NCI-H128 (cell line): ENCODE measurements at regions not wholly inside any gene's neighbourhood (a gene's known extent, or its start where the extent isn't known, plus 50 kb on each side); places are given as distances from the start of the nearest gene placed in this dataset.
A peak's percentile ranks its signal among the peaks of the same experiment; 100 is the strongest.

Source experiments
- DNase-seq: peaks from one replicate; lab custom pipeline; 2025; ENCODE audit not compliant: unreplicated experiment; lab: John Stamatoyannopoulos, UW

- DNase-seq, result no peak
These were observed 123.2 kb upstream of the GOLGA8J start for GRCh38 chr15:29959384-29960137.

DNA sequence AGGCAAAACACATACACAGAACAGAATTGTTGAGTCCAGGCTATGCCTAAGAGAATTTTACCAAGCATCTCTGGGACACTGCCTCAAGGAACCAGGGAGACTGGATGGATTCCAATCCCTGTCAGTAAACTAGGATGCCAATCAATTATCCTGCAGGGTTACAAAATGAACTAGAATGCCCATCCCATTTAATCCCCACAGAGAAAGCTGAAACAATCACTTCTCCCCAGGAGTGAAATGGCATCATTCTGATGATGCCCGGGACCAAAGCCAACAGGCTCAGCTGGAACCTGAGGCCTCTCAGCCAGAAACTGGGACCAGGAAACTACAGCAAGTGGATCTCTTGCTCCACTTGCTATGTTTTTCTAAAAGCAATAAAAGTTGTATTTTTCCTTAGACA is 130.0 kb upstream of the TJP1 start:
- DNase-seq, result peak; percentile 46

GRCh38 chr15:29945943-29946596 is 123.8 kb upstream of the TJP1 start:
- no peak for DNase-seq

GRCh38 chr15:29944925-29945324 is 122.7 kb upstream of the TJP1 start:
- no peak for DNase-seq

- DNase-seq, result no peak
These were observed 120.3 kb upstream of the TJP1 start for GRCh38 chr15:29942548-29942947.

DNA sequence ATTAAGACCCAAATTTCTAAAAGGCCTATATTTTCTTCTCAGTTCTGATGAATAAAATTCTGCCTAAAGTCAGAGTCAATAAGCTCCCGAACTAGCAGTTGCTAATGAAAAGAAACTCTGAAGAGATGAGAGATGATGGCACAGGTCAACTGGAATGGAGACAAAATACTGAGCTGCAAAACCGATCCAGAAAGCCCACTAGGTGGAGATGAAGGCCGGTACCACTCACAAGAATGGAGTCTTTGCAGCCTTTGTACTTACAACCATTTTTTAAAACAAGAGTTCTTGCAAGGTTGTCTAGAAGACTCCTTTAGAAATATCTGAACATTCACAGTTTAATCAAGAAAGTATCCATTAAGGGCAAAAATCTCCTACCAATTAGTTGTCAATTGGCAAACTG is 119.9 kb upstream of the TJP1 start:
- DNase-seq, result no peak

- DNase-seq, result no peak
These were observed 117.1 kb upstream of the TJP1 start for GRCh38 chr15:29939404-29939803.

DNA sequence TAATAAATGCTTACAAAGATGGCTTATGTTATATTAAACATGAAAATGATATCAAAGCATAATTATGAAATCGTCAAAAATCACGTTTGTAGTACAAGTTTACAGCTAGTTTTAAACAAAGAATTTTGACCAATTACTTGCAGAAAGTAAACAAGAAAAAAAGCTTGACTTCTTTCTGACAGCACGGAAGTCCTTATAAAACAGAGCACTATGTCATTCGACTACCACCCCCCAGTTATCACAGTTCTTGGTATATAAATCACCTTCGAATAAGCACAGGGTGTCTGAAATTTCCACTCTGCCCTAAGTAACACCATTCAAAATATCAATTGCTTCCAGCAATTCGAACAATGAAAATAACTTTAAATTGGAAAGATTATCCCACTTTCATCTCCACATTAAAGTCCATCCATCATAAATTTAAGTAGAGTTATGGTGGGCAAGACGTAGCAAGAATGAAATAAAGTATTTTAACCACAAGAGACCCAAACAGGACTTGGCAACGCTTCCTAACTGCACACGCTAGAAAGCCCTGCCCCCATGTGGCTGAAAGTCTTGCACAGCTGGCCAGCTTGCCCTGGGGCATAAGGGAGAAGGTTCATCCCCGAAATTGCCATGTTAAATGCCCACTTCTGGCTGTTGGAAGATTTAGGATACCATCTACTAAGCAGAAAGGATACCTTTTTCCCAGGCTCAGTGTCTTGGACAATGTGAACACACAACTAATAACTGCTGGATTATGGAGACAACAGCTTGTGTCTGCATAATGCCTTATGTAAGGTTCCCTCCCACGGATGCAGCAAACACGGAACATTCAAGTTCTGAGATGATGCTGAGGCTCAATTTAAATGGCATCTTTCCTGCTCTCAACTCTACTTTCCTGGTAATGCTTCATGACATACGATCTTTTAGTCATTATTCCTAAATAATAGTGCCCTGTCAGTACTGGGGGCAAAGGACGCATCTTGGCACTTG is 116.4 kb upstream of the TJP1 start:
- DNase-seq, result no peak

GRCh38 chr15:29937956-29938355 is 115.7 kb upstream of the TJP1 start:
- no peak for DNase-seq

DNA sequence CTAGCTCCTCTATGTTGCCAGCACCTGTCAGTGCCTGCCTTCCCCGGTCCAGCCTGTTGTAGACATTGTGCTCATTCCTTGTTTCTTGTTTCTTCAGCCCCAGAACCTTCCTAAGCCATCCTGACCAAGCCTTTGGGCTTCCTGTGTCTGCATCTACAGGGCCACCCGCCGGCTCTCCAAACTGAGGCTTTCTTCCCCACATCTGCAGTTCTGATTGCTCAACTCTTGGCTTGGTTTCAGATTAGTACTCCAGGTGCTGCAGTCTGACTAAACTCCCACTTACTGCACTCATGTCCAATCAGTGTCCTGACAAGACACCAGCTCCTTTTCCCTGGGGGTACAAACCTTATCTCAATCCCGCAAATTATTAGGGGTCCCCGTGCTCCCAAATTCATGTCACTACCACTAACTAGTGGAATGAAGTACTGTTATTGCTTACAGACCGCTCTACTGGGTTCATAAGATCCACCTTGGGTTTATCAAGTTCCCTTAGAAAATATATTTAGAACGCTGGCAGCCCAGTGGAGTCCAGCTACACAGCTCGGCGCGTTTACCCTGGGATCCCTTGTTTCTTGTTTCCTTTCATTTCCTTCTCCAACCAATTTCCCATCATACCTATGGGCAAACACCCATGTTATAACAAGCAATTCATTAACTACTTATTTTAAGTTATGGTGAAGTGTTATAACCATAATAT is 114.2 kb upstream of the TJP1 start:
- no peak for DNase-seq

- no peak for DNase-seq
These were observed 113.2 kb upstream of the TJP1 start for GRCh38 chr15:29935296-29936004.

DNA sequence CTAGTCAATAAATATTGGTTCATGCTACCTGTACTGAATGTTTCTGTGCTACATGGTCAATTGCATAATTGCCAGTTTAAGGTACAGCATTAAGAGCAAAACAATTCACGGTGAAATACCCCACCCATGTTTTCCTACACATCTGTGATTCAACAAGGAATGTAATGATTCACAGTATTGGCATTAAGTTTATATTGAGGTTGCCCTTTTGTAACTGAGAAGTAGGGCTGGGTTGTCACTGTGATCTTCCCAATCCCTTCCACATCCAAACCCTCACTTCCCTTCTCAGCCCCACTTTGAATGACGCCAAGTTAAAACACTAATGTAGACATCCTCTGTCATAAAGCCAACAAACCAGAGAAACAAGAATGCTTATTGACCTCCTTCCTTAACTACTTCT is 112.0 kb upstream of the TJP1 start:
- DNase-seq, result no peak

- no peak for DNase-seq
These were observed 111.0 kb upstream of the TJP1 start for GRCh38 chr15:29933042-29933803.

GRCh38 chr15:29926083-29926388 is 103.8 kb upstream of the TJP1 start:
- DNase-seq, result no peak

DNA sequence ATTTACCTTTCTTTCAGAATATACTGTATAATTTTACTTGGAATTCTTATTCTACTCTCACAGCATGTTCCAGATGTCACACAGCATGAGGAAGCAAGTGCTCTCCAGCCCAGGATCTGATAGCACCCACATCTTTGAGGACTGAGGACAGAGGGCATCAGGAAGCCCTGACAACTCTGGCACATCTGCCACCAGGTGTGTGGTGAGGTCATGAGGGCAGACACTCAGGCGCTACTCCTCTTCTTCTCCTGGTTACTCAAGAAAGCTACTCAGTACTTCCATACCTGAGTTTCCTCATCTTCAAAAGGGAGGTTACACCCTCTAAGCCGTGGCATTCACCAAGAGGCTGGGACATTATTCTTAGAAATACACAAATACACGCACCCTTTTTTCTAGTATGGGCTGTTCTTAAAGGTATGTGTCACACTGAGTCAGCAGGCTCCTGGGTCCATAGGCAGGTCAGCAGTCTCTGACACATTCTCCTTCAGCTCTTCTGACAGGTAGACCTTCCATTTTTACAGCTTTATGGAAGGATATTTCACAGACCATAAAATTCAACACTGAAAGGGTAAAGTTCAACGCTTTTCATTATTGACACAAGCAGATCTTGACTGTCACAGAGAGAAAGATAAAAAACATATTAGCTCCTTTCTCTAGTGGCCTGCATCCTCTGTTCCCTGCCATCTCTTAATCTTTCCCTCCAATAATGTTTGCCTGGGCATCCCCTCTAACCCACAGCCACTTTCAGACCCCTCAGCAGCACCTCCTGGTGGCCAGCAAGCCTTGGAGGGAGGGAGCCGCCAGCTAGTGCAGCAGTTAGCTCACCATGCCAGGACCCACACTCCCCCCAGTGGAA is 103.2 kb upstream of the TJP1 start:
- DNase-seq, result no peak

GRCh38 chr15:29924750-29925149 is 102.5 kb upstream of the TJP1 start:
- DNase-seq, result no peak

DNA sequence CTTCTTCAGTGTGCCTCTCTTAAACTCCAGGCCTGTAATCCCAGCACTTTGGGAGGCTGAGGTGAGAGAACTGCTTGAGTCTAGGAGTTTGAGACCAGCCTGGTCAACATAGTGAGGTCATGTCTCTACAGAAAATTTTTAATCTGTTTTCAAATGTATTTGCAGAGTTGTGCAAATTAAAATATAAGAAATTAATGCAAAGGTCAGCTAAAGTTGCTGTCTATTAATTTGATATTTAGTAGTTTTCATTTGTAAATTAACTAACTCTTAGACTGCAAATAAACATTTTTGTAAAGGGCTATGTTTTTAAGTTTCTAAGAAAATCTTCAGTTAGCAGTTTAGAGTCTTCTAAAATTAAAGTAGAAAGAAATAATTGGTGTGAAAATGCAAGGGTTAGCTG is 99.9 kb upstream of the TJP1 start:
- DNase-seq, result no peak

DNA sequence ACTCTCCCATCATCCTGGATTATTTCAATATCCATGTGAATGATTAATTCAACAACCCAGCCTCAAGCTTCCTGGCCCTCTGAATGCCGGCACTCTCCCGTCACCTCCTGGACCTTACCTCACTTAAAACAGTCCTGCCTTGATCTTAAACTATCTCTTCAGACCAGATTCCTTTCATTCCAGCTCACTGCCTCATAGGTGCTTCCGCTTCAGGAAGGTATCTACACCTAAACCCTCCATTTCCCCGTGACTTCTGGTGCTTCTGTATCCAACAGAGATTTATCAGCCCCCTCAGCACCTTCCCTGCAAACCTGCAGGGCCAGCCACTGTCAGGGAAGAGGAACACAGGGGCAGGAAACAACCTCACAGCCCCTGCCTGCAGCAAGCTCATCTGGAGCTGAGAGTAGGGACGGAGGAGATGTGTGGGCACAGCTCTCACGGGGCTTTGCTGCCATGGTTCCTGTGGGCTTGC is 98.9 kb upstream of the TJP1 start:
- DNase-seq, result no peak

- no peak for DNase-seq
These were observed 98.2 kb upstream of the TJP1 start for GRCh38 chr15:29920515-29920914.
